ENCODE measurements at regions not wholly inside any gene's neighbourhood (a gene's known extent, or its start where the extent isn't known, plus 50 kb on each side); places are given as distances from the start of the nearest gene placed in this dataset.

DNA sequence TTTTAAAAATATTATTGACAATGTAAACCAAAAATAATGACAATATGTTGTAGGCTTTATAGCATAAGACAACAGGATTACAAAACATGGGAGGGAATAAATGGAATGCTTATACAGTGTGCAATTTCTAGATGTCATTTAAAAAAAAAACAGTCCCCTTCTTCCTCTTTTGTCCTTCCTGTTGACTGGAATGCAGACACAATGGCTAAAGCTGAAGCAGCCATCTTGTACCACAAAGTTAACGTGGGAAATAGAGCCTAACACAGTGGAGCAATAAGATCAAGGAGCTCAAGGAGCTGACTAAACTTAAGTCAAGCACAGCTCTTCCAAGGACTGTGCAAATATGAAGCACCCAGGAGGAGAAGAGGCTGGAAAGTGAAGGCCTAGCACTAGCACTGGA is 208.1 kb downstream of the ARHGAP12 start:
- no peak for DNase-seq (ENCODE audit: extremely low read depth in 1 of 2, low read depth in 1 of 2)

DNA sequence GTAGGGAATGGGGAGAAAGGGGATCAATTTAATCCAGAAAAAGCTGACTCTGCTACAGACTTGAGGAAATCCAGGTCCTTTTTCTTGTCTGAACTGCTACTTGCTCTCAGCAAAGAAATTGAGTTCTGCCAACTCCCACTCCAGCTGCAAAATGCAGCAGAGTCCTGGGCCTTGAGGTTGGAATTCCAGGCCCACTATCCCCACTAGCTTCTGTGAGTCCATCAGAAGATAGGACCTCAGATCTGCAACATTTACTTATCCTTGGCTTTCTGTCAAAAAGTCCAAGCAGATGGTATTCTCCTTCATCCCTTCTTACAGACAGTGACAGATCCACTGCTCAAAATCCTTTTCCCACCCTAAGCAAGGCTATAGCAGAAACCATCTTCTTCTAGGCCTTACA is 219.2 kb downstream of the ARHGAP12 start:
- no peak for DNase-seq (ENCODE audit: extremely low read depth in 1 of 2, low read depth in 1 of 2)

GRCh38 chr10:31709028-31709427 is 219.6 kb downstream of the ARHGAP12 start:
- DNase-seq (ENCODE audit: extremely low read depth in 1 of 2, low read depth in 1 of 2): no peak

DNA sequence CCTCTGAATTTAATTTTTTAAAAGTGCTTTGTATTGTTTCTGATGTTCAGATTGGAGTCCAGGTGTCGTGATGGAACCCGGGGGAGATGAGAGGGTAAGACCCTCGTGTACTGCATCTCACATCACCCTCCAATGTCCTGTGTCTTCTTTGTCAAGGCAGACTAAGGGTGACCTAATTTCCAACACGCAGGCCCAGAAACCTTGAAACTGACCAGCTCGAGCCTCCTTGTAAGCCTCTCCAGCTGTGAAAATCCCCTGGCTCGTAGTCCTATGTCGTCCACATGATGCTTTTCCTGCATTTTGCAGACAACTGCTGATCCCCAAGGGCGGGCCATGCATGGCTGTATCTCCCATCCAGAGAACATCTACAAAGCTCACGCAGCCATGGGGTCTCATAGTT is 220.2 kb downstream of the ARHGAP12 start:
- no peak for DNase-seq (ENCODE audit: extremely low read depth in 1 of 2, low read depth in 1 of 2)

DNA sequence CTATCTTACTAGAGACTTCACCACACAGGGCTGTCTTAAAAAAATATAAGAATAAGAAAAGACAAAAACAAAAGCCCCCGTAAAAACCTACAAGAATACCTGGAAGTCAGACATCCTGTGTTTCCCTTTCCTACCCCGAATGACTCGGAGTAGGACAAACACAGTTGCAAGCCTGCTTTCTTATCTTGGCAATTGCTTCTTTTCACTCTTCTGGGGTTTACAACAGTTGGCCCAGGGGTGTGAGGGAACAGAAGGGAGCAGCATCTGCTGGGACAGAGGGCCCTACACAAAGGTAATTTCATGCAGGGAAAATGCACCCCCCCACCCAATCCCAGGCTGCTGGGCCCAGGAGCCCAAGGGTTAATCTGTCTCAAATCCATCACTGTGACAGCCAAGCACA is 220.6 kb downstream of the ARHGAP12 start:
- DNase-seq (ENCODE audit: extremely low read depth in 1 of 2, low read depth in 1 of 2): no peak

DNA sequence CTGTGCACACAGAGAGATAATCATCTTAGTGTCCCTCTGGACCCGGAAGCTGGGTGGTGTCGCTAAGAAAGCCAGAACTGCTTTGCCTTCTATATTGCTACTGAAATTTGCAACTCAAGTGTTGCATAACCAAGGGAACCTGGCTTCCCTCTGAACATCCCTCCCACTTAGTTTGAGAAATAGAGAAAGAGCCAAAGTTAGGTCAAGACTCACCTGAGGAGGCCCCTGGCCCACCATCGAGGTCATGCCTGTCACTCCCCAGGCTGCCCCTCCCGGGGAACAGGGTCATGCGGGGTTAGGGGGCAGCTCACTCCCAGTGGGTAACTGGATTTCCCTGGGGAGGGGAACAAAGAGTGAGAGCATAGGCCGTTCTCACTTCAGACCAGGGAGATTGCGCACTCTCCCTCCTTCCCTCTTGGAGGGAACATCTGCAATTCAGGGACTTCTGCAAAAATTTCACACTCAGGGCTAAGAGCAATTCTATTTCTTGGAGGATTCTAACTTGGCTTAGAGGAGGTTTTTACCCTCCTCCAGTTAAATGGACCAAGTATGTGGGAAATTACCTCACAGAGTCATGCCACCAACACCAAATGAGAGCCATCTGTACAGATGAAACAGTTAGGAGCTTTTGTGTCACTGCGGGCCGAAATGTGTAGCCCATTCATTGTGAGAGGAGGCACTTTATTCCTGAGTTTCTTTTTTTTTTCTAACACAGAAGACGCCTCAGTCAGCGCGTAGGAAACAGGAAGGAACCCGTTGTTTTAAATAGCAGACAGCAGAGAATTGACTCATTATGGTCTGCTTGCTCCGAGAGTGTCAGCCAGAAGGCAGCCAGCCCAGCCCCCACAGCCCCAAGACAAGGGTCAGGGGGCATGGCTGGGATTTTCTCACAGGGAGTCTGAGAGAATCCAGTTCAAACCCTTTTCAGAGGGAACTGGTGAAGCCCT is 221.3 kb downstream of the ARHGAP12 start:
- DNase-seq (ENCODE audit: extremely low read depth in 1 of 2, low read depth in 1 of 2): no peak

DNA sequence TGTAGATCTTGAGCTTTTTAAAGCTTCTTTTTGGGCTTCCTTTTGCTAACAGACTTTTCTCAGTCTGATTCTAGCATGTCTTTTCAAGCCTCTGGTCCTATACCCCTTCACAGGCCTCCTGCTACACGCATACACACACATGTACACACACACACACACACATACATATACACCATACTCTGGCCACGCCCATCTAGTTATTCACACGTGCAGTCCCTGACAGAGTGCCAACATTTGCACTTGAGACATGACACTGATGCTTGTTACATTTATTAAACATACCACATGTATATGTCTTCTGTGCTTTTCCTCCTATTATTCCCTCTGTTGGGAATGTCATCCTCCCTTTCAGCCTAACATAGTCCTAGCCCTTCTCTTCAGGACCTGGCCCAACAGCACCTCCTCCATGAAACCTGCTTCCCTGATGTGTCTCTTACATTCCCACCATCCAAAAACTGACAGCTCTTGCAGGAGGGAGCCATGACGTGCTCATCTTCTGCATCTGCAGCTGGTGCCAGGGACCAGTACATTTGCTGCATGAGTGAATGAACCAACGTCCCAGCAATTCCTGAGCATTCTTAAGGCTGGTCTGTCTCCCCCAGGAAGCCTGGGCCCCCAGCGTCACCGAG is 222.1 kb downstream of the ARHGAP12 start:
- DNase-seq (ENCODE audit: extremely low read depth in 1 of 2, low read depth in 1 of 2): no peak

GRCh38 chr10:31705136-31705535 is 223.5 kb downstream of the ARHGAP12 start:
- no peak for DNase-seq (ENCODE audit: extremely low read depth in 1 of 2, low read depth in 1 of 2)

DNA sequence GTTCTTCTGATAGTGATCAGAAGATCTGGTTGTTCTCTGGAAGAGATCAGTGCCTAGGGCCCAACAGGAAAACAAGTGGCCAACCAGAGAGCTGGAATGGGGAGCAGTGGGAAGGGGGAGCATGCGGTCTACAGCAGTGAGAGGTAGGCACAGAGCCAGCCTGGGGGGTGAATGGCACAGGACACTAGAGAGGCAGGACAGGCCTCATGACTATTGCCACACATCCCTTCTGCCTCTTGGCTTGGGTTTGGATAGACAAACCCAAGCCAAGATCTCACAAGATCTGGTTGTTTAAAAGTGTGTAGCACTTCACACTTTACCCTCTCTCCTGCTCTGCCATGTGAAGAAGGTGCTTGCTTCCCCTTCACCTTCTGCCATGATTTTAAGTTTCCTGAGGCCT is 224.4 kb downstream of the ARHGAP12 start:
- DNase-seq (ENCODE audit: extremely low read depth in 1 of 2, low read depth in 1 of 2): no peak

DNA sequence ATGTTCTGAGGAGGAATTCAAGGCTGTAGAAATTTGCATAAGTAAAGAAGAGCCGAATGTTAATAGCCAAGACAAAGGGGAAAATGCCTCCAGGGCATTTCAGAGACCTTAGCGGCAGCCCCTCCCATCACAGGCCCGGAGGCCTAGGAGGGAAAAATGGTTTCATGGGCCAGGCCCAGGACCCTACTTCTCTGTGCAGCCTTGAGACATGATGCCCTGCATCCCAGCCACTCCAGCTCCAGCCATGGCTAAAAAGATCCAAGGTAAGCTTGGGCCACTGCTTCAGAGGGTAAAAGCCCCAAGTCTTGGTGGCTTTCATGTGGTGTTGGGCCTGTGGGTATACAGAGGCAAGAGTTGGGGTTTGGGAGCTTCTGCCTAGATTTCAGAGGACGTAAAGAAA is 225.7 kb downstream of the ARHGAP12 start:
- no peak for DNase-seq (ENCODE audit: extremely low read depth in 1 of 2, low read depth in 1 of 2)

- no peak for DNase-seq (ENCODE audit: extremely low read depth in 1 of 2, low read depth in 1 of 2)
Observed at GRCh38 chr10:31702005-31702404, 226.6 kb downstream of the ARHGAP12 start.

DNA sequence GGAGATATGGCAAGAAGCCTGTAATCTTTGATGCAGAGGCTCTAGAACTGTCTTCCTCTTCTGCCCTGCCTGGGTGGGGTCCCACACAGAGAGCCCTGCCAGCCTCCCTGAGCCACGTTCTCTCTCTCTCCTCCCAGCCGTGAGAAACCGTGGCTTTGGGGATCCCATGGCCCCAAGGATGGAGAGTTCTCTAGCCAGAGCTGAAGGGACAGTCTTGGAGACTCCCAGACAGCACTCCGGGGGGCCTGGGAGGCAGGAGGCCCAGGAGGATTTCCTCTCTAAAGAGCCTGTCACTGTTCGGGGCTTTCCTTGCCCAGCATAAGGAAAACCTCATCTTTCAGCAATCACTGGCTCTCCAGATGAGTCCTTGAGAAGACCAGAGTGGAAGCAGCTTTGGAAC is 227.1 kb downstream of the ARHGAP12 start:
- DNase-seq (ENCODE audit: extremely low read depth in 1 of 2, low read depth in 1 of 2): no peak

DNA sequence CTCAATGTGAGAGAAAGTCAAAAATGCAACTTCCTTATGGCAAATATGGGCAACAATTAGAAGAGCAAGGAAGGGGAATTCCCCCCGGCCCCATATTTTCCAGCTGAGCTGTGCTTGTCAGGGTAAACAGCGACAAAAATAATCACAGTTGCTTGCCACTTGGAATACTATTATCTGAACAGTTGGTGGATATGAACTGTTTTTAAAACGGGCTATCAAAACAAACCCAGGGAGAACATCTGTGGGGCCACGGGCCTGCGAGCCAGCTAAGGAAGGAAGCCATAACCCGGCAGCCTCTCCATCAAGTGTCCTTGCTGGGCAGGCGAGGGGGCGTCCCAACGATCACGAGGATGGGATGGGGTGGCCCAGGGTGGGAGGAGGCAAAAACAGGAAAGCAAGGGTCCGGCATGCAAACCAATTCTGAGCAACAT is 228.4 kb downstream of the ARHGAP12 start:
- DNase-seq (ENCODE audit: extremely low read depth in 1 of 2, low read depth in 1 of 2): no peak

GRCh38 chr10:31698181-31698830 is 230.3 kb downstream of the ARHGAP12 start:
- no peak for DNase-seq (ENCODE audit: extremely low read depth in 1 of 2, low read depth in 1 of 2)

DNA sequence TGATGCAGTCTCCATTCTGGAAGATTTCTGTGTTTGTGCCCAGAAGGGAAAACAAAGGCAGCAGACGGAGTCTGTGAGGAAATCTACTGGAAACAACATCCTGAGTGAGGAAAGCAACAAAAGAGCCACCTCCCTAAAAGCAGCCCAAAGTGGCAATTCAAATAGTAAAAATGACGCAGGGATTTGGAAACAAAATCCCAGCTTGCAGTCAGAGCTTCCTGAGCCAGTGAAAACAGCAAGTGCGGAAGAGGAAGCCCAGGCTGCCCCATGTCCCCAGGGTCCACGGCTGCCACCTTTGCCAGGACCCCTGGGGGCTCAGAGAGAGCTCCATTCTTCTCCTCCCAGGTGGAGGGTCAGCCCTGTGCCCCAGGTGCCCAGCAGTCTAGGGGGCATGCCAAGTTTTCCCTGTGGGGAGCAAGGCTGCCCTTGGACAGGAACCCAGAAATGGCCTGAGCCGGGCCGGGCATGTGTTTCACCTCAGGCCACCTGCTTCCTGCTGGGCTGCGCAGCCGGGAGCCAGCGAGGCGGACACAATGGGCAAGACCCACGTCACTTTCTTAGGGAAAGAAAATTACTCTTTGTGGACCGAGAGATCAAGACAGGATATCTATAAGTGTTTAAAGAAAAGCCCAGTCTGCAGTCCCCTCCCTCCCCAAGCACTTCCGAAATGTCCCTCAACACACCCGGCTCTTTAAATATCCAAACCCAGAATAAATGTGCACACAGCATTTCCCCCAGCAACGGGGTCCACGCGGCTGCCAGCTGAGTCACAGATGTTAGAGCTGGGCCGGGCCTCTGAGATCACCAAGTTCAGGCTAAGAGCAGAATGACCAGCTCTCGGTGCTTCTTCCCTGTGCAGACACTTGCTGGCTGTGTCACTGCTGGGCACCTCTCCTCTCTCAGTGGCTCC is 231.1 kb downstream of the ARHGAP12 start:
- DNase-seq (ENCODE audit: extremely low read depth in 1 of 2, low read depth in 1 of 2): no peak

- no peak for DNase-seq (ENCODE audit: extremely low read depth in 1 of 2, low read depth in 1 of 2)
Observed at GRCh38 chr10:31694929-31695837, 233.4 kb downstream of the ARHGAP12 start.

- no peak for DNase-seq (ENCODE audit: extremely low read depth in 1 of 2, low read depth in 1 of 2)
Observed at GRCh38 chr10:31694126-31694685, 234.4 kb downstream of the ARHGAP12 start.

DNA sequence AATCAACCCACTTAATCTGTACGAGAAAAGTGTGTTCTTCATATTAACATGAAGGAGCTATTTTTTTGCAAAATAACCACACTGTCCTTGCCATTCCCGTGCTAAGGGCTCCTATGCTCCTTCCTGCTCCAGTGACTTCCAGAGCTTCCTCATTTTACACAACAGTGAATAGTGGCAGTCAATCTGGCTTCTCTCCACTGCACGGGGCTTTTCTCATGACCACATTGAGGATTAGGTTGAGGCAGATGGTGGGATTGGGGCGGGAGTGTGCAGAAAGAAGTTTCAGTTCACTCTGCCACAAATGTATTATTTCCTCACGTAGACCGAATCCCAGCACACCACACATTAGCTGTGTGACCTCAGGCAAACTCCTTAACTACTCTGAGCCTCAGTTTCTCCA is 235.1 kb downstream of the ARHGAP12 start:
- DNase-seq (ENCODE audit: extremely low read depth in 1 of 2, low read depth in 1 of 2): no peak

GRCh38 chr10:31689233-31689632 is 239.4 kb downstream of the ARHGAP12 start:
- DNase-seq (ENCODE audit: extremely low read depth in 1 of 2, low read depth in 1 of 2): no peak

All from activated CD8-positive, alpha-beta memory T cell treated with anti-CD3 and anti-CD28 coated beads for 1 hour (primary cell).